Epithelial cell of proximal tubule (primary cell): ENCODE measurements at regions not wholly inside any gene's neighbourhood (a gene's known extent, or its start where the extent isn't known, plus 50 kb on each side); places are given as distances from the start of the nearest gene placed in this dataset.

ENCODE experiments used
- DNase-seq: peaks from one replicate; pipeline ENCODE4 v3.0.0-alpha.2; 2011; ENCODE audit warnings: low read depth
- H3K4me3 ChIP-seq: 2 replicates; pipeline ENCODE4 v1.5.1; 2011; ENCODE audit warnings: low read depth, mild to moderate bottlenecking, low read length
- TF ChIP-seq, protein P1 (sequence below): conservative IDR thresholded peaks from 2 replicates; pipeline ENCODE4 v1.5.1; 2012; ENCODE audit warnings: low read depth, mild to moderate bottlenecking, low read length

DNA sequence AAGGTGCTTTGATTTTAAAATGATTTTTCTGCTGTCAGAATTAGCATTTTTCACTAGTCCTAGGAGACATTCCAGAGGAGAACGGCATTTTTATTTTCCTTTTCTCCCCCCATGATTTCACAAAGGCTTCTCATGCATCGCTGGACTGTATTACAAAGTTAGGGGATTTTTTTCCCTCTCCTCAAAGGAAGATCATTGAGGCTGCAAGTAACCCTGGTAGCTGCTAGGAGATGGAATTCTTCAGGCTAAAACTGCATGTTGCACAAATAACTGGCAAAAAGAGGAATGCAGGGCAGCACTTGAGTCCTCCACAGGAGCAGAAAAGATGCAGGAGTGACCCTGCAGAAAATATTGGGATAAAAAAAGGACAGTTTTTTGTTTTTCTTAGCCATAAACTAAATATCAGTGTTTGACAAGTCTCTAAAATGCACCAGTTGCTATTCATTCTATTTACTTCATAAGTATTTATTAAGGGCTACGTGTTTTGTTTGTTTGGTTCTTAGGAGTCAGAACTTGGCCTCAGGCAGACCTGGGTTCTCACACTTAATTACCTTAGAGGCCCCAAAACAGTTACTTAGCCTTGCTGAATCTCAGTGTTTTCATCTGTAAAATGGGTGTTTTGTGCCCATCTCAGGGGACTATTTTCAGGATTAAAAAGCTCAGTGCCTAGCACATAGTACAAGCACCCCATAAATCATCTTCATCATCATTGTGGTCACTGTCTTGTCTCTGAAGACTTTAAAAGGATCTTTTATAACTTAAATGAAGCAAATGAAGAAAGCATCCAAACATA, 144.5 kb upstream of the ID4 start:
- DNase-seq, result no peak
- TF ChIP-seq, protein P1, sequence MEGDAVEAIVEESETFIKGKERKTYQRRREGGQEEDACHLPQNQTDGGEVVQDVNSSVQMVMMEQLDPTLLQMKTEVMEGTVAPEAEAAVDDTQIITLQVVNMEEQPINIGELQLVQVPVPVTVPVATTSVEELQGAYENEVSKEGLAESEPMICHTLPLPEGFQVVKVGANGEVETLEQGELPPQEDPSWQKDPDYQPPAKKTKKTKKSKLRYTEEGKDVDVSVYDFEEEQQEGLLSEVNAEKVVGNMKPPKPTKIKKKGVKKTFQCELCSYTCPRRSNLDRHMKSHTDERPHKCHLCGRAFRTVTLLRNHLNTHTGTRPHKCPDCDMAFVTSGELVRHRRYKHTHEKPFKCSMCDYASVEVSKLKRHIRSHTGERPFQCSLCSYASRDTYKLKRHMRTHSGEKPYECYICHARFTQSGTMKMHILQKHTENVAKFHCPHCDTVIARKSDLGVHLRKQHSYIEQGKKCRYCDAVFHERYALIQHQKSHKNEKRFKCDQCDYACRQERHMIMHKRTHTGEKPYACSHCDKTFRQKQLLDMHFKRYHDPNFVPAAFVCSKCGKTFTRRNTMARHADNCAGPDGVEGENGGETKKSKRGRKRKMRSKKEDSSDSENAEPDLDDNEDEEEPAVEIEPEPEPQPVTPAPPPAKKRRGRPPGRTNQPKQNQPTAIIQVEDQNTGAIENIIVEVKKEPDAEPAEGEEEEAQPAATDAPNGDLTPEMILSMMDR, result no peak
- H3K4me3 ChIP-seq, result no peak overlapping the region

DNA sequence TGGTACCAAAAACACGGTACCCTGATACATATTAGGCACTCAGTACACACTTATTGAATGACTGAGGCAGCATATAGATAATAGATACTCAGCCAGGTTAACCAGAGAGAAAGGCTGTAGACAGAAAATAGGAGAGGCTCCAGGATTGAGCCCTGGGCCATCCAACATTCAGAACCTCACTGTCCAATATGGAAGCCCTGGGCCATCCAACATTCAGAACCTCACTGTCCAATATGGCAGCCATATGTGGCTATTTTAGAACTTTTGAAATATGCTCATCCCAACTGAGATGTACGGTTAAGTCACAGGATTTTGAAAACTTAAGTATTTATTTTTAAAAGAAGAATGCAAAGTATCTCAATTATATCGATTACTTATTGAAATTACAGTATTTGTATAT, 142.5 kb upstream of the ID4 start:
- TF ChIP-seq, protein P1, result no peak
- no peak overlapping the region for H3K4me3 ChIP-seq
- DNase-seq, result no peak

DNA sequence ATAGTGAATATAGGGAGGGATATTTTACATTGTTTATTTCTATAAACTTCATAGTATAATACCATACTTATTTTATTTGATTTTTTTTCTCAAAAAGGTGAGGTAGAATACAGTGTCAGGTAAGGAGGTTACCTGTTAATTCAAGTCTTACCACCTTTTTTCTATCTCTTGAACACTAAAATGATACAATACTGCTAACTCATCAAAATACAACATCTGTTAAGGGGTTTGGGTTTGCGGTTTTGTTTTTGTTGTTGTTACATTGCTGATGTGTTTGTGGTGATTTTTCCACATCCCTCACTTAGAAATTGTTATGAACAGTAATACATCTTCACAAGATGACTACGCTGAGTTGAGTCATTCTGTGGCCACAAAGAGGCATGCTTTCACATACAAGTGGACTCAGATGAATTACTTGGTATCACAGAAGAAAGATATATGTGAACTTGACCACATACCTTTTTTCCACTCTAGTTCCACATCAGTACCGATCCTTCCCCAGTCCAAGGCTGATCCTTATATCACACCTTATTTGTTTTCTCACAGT, 139.4 kb upstream of the ID4 start:
- no peak overlapping the region for H3K4me3 ChIP-seq
- DNase-seq, result no peak
- TF ChIP-seq, protein P1, result no peak

DNA sequence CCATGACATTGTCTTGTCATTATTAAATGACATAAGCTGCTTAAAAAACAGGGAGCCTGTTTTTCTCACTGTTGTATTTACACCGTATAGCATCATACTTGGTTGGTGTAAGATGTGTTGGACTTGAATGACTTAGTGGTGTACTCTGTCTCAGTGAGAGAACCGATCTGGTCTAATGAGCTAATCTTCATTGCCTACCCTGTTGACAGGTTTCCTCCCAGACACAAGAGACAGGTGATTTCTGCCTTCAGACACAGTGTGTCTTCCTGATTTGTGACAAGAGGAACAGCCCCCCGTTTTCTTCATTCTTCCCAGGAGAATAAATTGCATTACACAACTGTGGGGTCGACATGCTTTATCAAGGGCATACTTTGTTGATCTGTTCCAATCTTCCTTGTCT, 137.2 kb upstream of the ID4 start:
- TF ChIP-seq, protein P1, result no peak
- DNase-seq, result no peak
- no peak overlapping the region for H3K4me3 ChIP-seq

DNA sequence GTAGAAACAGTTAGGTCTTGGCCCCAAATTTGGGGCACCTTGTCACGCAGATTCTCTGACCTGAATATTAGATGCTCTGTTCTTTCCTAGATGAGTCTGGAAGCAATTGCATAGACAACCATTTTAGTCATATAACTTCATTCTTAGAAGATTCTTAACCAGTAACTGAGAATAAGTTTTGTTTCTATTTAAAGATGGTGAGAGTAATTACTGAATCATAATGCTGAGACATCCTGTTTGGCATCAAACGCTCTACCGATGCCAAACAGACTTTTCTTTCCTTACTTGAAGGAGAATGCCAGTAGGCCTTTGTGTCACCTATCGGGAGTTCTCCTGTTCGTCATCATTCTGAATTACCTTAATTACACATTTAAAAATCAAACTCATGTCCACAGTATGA, 131.6 kb upstream of the ID4 start:
- TF ChIP-seq, protein P1, result no peak
- no peak overlapping the region for H3K4me3 ChIP-seq

DNA sequence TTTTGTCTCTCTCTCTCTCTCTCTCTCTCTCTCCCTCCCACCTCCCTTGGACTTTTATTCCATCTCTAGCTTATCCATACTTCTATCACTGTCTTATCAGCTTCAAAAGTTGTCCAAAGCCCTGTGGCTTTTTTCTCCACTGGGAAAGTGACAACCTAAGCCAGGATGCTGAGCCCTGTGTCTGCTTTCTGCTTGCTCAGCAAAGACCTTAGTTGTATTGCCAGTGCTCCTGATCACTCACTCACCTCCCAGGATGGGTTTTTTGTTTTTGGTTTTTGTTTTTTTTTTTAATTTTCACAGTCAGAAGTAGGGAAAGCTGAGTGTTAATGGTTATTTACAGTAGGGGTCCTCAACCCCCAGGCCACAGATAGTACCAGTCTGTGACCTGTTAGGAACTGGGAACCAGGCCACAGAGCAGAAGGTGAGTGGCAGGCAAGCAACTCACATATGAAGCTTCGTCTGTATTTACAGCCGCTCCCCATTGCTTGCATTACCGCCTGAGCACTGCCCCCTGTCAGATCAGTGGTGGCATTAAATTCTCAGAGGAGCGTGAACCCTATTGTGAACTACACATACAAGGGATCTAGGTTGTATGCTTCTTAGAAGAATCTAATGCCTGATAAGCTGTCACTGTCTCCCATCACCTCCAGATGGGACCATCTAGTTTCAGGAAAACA, 125.0 kb upstream of the ID4 start:
- no peak overlapping the region for H3K4me3 ChIP-seq
- TF ChIP-seq, protein P1, result no peak
- DNase-seq, result no peak

More for the DNA sequence above, 131.6 kb upstream of the ID4 start:
- DNase-seq, result no peak
